ENCODE measurements at regions not wholly inside any gene's neighbourhood (a gene's known extent, or its start where the extent isn't known, plus 50 kb on each side); places are given as distances from the start of the nearest gene placed in this dataset.

DNA sequence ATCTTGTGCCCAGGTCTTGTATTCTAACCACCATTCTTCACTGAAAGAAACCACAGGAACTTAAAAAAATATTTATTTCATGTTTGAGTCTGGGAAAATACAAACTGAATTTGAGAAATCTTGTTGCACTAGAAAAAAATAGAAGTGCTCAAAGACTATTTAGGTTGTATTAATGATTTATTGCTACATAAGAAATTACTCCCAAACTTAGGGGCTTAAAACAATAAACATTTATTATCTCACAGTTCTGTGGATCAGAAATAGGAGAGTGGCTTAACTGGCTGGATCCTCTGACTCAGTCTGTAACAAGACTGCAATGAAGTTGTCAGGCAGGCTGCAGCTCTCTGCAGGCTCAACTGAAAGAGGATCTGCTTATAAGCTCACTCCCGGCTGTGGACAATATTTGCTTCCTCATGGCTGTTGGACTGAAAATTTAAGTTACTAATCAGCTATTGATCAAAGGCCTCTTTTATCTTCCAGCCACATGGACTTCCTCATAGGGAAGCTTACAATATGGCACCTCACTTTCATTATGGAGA lies 295.4 kb upstream of the FAM241A start:
- no peak overlapping the region for H3K27ac ChIP-seq
- H3K4me1 ChIP-seq, result no peaks in the 10 kb centered on the region
- no peak overlapping the region for H3K4me3 ChIP-seq
- no peak for ATAC-seq
- H3K27me3 ChIP-seq, result no peaks in the 10 kb centered on the region
- H3K9me3 ChIP-seq, result peaks cover 0 to 6% (median 0%) of the 10 kb centered on the region in 3 donors
- no peaks in the 10 kb centered on the region for H3K36me3 ChIP-seq
- no peak for TF ChIP-seq CTCF (IDR thresholded peaks at IDR 0.05)
- no peak for TF ChIP-seq POLR2A (IDR thresholded peaks at IDR 0.05)
- no peak for TF ChIP-seq POLR2AphosphoS5 (IDR thresholded peaks at IDR 0.05)
- no peak for TF ChIP-seq EP300 (IDR thresholded peaks at IDR 0.05)
- WGBS, 2 donors (ENCODE audit: low coverage in 1 of 2), result 45% methylated on average over 1 of the region's 1 CpG; no CpG with 5 or more reads in 1 of the 2 donors

GRCh38 chr4:111854494-111855087 lies 290.7 kb upstream of the FAM241A start:
- Histone ChIP-seq H3K36me3 (no peaks in the 10 kb centered on the region), H3K4me1 (no peaks in the 10 kb centered on the region), H3K4me3 (no peak overlapping the region), H3K27ac (no peak overlapping the region), H3K9me3 (peaks cover 0 to 6% (median 0%) of the 10 kb centered on the region in 3 donors), H3K27me3 (no peaks in the 10 kb centered on the region)
- ATAC-seq, result no peak
- WGBS, 2 donors (ENCODE audit: low coverage in 1 of 2), result 0% methylated on average over 1 of the region's 1 CpG
- TF ChIP-seq POLR2AphosphoS5 (IDR thresholded peaks at IDR 0.05), result no peak
- TF ChIP-seq CTCF (IDR thresholded peaks at IDR 0.05), result peak; percentile 46 to 62 (median 60)

DNA sequence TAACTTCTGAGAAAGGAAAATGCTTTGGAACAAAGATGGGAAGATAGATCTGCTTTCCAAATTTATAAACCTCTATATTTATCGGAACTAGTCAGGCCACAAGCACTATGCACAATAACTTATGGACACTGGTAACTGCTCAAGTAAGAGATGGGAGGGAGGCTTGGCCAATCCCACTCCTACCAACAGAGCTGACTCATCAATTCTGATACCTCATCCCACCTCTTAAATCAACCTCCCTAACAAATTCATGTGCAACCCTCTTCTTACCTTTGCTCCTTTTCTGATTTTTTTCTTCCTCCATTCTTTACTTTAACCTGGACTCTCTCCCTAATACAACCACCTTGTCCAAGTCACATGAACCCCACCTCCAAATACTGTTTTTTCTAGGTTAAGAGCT lies 289.9 kb upstream of the FAM241A start:
- H3K4me1 ChIP-seq, result no peaks in the 10 kb centered on the region
- ATAC-seq, result no peak
- H3K9me3 ChIP-seq, result no peaks in the 10 kb centered on the region
- H3K36me3 ChIP-seq, result no peaks in the 10 kb centered on the region
- TF ChIP-seq POLR2A (IDR thresholded peaks at IDR 0.05), result no peak
- TF ChIP-seq CTCF (IDR thresholded peaks at IDR 0.05), result no peak
- no peak for TF ChIP-seq EP300 (IDR thresholded peaks at IDR 0.05)
- TF ChIP-seq POLR2AphosphoS5 (IDR thresholded peaks at IDR 0.05), result no peak
- no peak overlapping the region for H3K4me3 ChIP-seq
- H3K27me3 ChIP-seq, result no peaks in the 10 kb centered on the region
- H3K27ac ChIP-seq, result no peak overlapping the region
- 75 to 82% methylated on average over 1 of the region's 1 CpG for WGBS, 2 donors (ENCODE audit: low coverage in 1 of 2)

- WGBS, 2 donors (ENCODE audit: low coverage in 1 of 2), result 46 to 50% methylated on average over 2 to 4 of the region's 4 CpGs
- no peak overlapping the region for H3K4me3 ChIP-seq
- TF ChIP-seq EP300 (IDR thresholded peaks at IDR 0.05) (no peak), POLR2AphosphoS5 (IDR thresholded peaks at IDR 0.05) (no peak)
- no peak for ATAC-seq
- no peaks in the 10 kb centered on the region for H3K36me3 ChIP-seq
- no peaks in the 10 kb centered on the region for H3K4me1 ChIP-seq
- H3K27me3 ChIP-seq, result no peaks in the 10 kb centered on the region
- peaks cover 0 to 7% (median 0%) of the 10 kb centered on the region in 3 donors for H3K9me3 ChIP-seq
- no peak overlapping the region for H3K27ac ChIP-seq
Measured at GRCh38 chr4:111864066-111864465, 281.2 kb upstream of the FAM241A start.

DNA sequence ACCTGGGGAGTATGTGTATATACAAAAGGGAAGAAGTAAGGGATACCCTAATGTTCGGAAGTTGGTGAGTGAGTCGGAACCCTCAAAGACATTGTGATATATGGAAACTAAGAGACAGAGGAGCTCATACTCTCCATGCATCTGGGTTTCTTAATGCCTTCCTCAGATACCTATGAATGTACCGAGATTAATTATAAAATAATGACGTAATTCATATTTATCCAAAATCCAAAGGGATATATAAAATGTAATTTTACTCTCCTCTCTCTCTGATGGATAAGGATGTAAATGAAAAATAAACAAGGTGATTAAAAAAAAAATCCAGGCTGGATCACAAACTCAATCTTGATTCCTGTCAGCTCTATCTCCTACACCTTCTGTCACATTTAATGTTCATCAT lies 275.9 kb upstream of the FAM241A start:
- Histone ChIP-seq H3K36me3 (no peaks in the 10 kb centered on the region), H3K9me3 (peaks cover 0 to 7% (median 0%) of the 10 kb centered on the region in 3 donors), H3K4me1 (no peaks in the 10 kb centered on the region), H3K4me3 (no peak overlapping the region), H3K27me3 (no peaks in the 10 kb centered on the region), H3K27ac (no peak overlapping the region)
- WGBS, 2 donors (ENCODE audit: low coverage in 1 of 2), result 89 to 90% methylated on average over 2 to 4 of the region's 4 CpGs
- no peak for ATAC-seq
- TF ChIP-seq POLR2A (IDR thresholded peaks at IDR 0.05), result no peak
- no peak for TF ChIP-seq CTCF (IDR thresholded peaks at IDR 0.05)
- TF ChIP-seq EP300 (IDR thresholded peaks at IDR 0.05), result no peak
- no peak for TF ChIP-seq POLR2AphosphoS5 (IDR thresholded peaks at IDR 0.05)
